ENCODE measurements at regions not wholly inside any gene's neighbourhood (a gene's known extent, or its start where the extent isn't known, plus 50 kb on each side); places are given as distances from the start of the nearest gene placed in this dataset.

DNA sequence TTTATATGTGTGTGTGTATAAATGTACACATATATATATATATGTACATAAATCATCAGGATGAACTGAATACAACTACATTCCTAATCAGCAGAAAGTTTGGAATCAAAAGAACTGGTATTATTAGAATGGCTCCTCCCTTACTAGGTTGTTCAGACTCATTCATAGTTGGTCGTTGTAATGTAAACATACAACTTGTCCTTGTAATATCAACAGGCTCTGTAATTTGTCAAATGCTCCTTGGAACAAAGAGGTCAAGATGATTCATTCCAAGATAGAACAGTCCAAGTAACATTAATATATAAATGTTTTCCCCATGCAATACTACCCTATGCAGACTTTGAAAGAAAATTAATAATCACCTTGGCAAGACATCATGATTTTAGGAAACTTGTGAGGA is 351.4 kb upstream of the SMIM31 start:
- Histone ChIP-seq H3K27ac (ENCODE audit: low read length) (no peak overlapping the region), H3K36me3 (ENCODE audit: control insufficient read depth, insufficient read depth, low read length) (no peaks in the 10 kb centered on the region), H3K4me1 (ENCODE audit: control insufficient read depth, insufficient read depth, low read length) (no peaks in the 10 kb centered on the region), H3K4me3 (ENCODE audit: low read length) (no peak overlapping the region), H3K9me3 (ENCODE audit: control insufficient read depth, insufficient read depth, low read length) (no peaks in the 10 kb centered on the region), H3K27me3 (ENCODE audit: control insufficient read depth, insufficient read depth, low read length) (no peaks in the 10 kb centered on the region)
- intact Hi-C loops (cut with micrococcal nuclease), result no loop called here
- Mint-ChIP-seq H3K27ac (no peak overlapping the region), H3K4me1 (no peaks in the 10 kb centered on the region), H3K36me3 (no peaks in the 10 kb centered on the region), H3K27me3 (ENCODE audit: low read depth in 2 of 2) (no peaks in the 10 kb centered on the region), H3K9me3 (peaks cover 4% of the 10 kb centered on the region in 2 donors), H3K4me3 (no peak overlapping the region)
- 50% methylated on average over 1 of the region's 1 CpG for WGBS (ENCODE audit: insufficient coverage)
- TF ChIP-seq, protein P1, sequence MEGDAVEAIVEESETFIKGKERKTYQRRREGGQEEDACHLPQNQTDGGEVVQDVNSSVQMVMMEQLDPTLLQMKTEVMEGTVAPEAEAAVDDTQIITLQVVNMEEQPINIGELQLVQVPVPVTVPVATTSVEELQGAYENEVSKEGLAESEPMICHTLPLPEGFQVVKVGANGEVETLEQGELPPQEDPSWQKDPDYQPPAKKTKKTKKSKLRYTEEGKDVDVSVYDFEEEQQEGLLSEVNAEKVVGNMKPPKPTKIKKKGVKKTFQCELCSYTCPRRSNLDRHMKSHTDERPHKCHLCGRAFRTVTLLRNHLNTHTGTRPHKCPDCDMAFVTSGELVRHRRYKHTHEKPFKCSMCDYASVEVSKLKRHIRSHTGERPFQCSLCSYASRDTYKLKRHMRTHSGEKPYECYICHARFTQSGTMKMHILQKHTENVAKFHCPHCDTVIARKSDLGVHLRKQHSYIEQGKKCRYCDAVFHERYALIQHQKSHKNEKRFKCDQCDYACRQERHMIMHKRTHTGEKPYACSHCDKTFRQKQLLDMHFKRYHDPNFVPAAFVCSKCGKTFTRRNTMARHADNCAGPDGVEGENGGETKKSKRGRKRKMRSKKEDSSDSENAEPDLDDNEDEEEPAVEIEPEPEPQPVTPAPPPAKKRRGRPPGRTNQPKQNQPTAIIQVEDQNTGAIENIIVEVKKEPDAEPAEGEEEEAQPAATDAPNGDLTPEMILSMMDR (IDR thresholded peaks at IDR 0.05), result no peak
- no peak for ATAC-seq
- no peak for DNase-seq

DNA sequence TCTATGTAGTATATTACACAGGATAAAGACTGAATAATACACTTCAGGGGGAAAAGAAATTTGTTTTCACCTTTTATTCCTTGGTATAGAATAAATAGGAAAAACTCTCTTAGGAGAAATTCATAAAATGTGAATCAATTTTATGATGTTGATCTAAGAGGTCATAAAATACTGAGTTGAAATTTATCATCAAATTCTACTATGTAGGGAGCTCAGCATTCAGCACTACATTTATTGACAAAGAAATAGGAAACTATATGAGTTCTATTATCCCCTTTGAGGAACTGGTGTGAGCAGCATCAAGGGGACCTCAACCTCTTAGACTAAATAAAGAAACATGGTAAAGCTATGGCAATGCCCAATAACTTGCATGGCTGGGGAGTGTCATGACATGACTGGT is 348.2 kb upstream of the SMIM31 start:
- Histone ChIP-seq H3K36me3 (ENCODE audit: control insufficient read depth, insufficient read depth, low read length) (no peaks in the 10 kb centered on the region), H3K4me1 (ENCODE audit: control insufficient read depth, insufficient read depth, low read length) (no peaks in the 10 kb centered on the region), H3K9me3 (ENCODE audit: control insufficient read depth, insufficient read depth, low read length) (no peaks in the 10 kb centered on the region), H3K27ac (ENCODE audit: low read length) (no peak overlapping the region), H3K4me3 (ENCODE audit: low read length) (no peak overlapping the region), H3K27me3 (ENCODE audit: control insufficient read depth, insufficient read depth, low read length) (no peaks in the 10 kb centered on the region)
- Mint-ChIP-seq H3K9me3 (peaks cover 11 to 14% of the 10 kb centered on the region in 2 donors), H3K27me3 (ENCODE audit: low read depth in 2 of 2) (no peaks in the 10 kb centered on the region), H3K36me3 (peaks cover 6% of the 10 kb centered on the region), H3K4me3 (no peak overlapping the region), H3K4me1 (no peaks in the 10 kb centered on the region), H3K27ac (no peak overlapping the region)
- intact Hi-C loops (cut with micrococcal nuclease), result no loop called here
- ATAC-seq (no peak), DNase-seq (no peak)
- TF ChIP-seq, protein P1 (IDR thresholded peaks at IDR 0.05), result no peak

DNA sequence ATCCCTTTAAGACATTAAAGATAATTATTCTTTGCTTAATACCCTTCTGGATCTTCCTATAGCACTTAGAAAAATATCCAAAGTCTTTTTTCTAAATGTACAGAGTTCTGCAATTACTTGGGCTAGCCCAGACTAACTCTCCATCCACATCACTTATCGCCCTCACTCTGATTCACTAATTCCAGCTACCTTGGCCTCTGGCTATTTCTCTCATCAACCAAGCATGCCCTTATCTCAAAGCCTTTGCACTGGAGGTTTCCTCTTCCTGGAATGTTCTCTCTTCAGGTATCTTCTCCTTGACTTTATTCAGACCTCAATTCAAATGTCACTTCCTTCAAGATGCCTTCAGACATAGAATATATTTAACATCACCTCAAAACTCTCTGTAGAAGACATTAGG is 345.1 kb upstream of the SMIM31 start:
- intact Hi-C loops (cut with micrococcal nuclease), result no loop called here
- H3K9me3 ChIP-seq (ENCODE audit: control insufficient read depth, insufficient read depth, low read length), result no peaks in the 10 kb centered on the region
- H3K36me3 Mint-ChIP-seq, result peaks cover 6% of the 10 kb centered on the region
- H3K27ac Mint-ChIP-seq, result no peak overlapping the region
- TF ChIP-seq, protein P1 (IDR thresholded peaks at IDR 0.05), result no peak
- H3K4me1 Mint-ChIP-seq, result no peaks in the 10 kb centered on the region
- H3K4me3 ChIP-seq (ENCODE audit: low read length), result no peak overlapping the region
- H3K27ac ChIP-seq (ENCODE audit: low read length), result no peak overlapping the region
- 91% methylated on average over 1 of the region's 1 CpG for WGBS (ENCODE audit: insufficient coverage)
- no peak for ATAC-seq
- no peaks in the 10 kb centered on the region for H3K36me3 ChIP-seq (ENCODE audit: control insufficient read depth, insufficient read depth, low read length)
- no peak overlapping the region for H3K4me3 Mint-ChIP-seq
- no peaks in the 10 kb centered on the region for H3K27me3 ChIP-seq (ENCODE audit: control insufficient read depth, insufficient read depth, low read length)
- H3K27me3 Mint-ChIP-seq (ENCODE audit: low read depth in 2 of 2), result no peaks in the 10 kb centered on the region
- H3K9me3 Mint-ChIP-seq, result peaks cover 12 to 14% of the 10 kb centered on the region in 2 donors
- no peak for DNase-seq
- no peaks in the 10 kb centered on the region for H3K4me1 ChIP-seq (ENCODE audit: control insufficient read depth, insufficient read depth, low read length)

DNA sequence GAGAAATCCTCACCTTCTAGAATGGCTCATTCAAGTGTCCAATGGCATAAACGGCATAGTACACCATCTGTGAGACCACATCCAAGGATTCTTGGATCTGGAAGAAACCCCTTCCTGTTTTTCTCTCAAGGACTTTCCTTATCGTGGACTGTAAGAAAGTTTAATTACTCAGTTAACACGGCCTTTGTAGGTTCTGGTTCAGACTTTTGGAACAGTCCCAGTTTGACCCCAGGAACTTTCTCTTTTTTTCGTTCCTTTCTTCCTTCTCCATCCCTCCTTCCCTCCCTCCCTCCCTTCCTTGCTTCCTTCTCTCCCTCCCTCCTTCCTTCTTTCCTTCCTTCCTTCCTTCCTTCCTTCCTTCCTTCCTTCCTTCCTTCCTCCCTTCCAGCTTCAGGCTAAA is 343.5 kb upstream of the SMIM31 start:
- Mint-ChIP-seq H3K36me3 (peaks cover 6% of the 10 kb centered on the region), H3K4me3 (no peak overlapping the region), H3K4me1 (no peaks in the 10 kb centered on the region), H3K27ac (no peak overlapping the region), H3K9me3 (peaks cover 12 to 14% of the 10 kb centered on the region in 2 donors), H3K27me3 (ENCODE audit: low read depth in 2 of 2) (no peaks in the 10 kb centered on the region)
- Histone ChIP-seq H3K27me3 (ENCODE audit: control insufficient read depth, insufficient read depth, low read length) (no peaks in the 10 kb centered on the region), H3K4me3 (ENCODE audit: low read length) (no peak overlapping the region), H3K4me1 (ENCODE audit: control insufficient read depth, insufficient read depth, low read length) (no peaks in the 10 kb centered on the region), H3K27ac (ENCODE audit: low read length) (no peak overlapping the region), H3K36me3 (ENCODE audit: control insufficient read depth, insufficient read depth, low read length) (no peaks in the 10 kb centered on the region), H3K9me3 (ENCODE audit: control insufficient read depth, insufficient read depth, low read length) (no peaks in the 10 kb centered on the region)
- no peak for ATAC-seq
- WGBS (ENCODE audit: insufficient coverage), result 78% methylated on average over 4 of the region's 4 CpGs
- intact Hi-C loops (cut with micrococcal nuclease), result no loop called here
- TF ChIP-seq, protein P1 (IDR thresholded peaks at IDR 0.05), result no peak
- no peak for DNase-seq

All from natural killer cell (primary cell).